SIG-M5 treated with dmso at 0.1 percent for 504 hours (cell line): ENCODE measurements at regions not wholly inside any gene's neighbourhood (a gene's known extent, or its start where the extent isn't known, plus 50 kb on each side); places are given as distances from the start of the nearest gene placed in this dataset.
"Not testable (repeated sequence)": the region's sequence is repeated elsewhere in the genome, so short reads cannot be mapped to it uniquely, and the experiment has no call there.

Experiments used
- DNase-seq: peaks from one replicate; lab custom pipeline; 2025; ENCODE audit not compliant: unreplicated experiment; lab: John Stamatoyannopoulos, UW

DNA sequence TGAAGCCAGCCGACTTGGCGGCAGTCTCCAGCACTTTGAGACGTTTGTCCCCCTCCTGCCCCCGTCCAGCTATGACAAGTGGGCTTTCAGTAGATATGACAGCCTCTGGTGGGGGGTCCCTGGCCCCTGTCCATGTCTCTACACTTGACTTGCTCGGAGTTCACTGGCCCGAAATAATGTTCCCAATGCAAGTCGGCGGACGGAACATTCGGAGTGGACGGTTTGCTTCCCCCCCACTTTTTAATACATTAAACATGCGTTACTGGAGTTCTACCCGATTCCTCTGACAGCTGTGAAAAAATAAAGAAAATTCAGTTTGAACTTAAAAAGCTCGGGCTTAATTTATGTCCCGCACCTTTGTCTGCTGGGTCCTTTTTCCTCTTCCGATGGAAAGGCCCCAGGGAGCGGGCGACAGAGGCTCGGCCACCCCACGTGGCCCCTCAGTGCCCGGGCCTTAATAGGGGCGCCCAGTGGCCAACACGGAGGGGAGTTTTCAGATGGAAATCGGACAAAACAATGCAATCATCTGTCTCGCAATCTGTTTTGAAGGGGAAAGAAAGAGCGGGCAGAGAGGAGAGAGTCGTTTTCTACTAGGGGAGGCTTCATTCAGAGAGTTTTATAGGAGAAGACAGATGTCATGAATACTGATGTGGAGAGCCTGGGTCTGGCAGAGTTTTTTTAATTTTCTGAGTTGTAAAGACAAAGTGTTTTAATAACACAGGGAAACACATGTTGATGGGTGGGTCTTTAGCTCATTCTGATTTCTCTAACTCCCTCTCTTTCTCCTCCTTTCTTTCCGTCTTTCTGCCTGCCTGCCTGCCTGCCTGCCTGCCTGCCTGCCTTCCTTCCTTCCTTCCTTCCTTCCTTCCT is 50.2 kb downstream of the SMIM38 start:
- DNase-seq, result no peak

- DNase-seq, result not testable (repeated sequence)
These were observed 50.9 kb downstream of the SMIM38 start for GRCh38 chr11:69206613-69206965.

DNA sequence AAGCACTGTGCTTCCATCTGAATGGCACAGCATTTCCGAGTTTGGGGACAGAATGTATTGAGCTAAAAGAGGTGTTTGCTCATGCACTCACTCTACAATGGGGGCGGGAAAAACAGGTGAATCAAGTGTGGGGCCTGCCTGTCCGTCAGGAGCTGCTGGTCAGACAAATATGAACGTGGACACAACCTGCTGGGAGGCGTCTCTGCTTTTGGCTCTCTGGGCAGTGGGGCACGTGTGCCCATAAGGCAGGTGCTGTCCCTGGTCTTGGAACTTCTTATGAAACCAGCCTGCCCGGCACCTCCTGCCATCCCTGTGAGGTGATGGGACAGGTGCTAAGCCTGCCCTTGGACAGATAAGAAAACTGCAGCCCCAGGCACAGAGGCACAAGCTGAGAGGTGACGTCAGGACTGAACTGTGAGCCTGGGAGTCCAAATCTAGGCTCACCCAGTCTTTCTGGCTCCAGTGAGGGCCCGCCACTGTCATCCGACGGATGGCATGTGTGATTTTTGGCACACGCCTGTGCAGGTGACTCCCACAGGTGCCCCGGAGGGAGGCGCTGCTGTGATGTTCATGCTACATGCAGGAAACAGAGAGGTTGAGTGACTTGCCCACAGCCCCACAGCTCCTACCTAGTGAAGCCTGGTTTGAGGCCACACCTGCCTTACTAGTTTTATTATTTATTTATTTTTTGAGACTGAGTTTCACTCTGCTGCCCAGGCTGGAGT is 51.6 kb downstream of the SMIM38 start:
- no peak for DNase-seq

DNA sequence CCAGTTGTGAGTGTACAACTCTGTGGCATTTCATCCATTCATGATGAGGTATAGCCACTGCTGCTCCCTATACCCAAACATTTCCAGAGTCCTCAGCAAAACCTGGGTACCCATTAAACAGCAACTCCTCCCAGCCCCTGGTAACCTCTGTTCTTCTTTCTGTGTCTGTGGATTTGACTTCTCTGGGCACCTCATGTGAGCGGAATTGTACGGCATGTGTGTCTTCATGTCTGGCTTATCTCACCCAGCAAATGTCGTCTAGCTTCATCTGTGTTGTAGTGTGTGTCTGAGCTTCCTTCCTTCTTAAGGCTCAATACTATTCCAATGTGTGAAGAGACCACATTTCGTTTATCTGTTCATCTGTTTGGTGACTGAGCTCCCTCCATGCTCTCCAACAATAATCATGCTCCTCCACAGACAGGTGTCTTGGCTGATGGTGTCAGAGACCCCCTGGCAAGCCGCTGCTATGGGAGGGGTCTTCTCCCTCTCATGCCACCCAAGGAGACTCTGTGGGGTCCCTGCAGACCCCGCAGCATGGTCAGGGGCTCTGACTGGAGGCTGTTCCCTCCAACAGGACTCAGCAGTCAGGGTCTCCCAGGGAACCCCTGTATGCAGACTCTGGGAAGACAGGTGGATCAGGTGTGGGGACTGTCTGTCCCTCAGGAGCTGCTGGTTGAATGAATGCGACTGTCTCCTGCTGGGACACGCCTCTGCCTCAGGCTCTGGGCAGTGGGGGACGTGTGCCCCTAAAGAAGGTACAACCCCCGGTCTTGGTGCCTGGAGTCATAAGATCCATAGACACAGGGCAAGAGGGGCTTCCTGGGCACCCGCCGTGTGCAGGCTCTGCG is 52.7 kb downstream of the SMIM38 start:
- DNase-seq, result no peak

DNA sequence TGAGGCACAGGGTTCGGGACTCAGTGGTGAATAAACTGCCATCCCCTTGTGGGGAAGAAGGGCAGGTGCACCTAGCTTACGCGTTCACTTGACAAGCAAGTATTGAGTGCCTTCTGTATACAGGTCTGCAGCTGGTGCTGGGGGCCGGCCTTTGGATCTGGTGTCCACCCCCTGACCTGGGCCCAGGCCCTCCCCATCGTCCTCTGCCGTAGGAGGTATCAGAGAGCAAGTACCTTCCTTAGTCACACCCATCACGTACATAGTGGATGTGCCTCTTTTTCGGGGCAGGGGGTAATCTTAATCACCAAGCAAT is 53.3 kb downstream of the SMIM38 start:
- no peak for DNase-seq

- DNase-seq, result no peak
These were observed 53.9 kb downstream of the SMIM38 start for GRCh38 chr11:69209421-69210309.

DNA sequence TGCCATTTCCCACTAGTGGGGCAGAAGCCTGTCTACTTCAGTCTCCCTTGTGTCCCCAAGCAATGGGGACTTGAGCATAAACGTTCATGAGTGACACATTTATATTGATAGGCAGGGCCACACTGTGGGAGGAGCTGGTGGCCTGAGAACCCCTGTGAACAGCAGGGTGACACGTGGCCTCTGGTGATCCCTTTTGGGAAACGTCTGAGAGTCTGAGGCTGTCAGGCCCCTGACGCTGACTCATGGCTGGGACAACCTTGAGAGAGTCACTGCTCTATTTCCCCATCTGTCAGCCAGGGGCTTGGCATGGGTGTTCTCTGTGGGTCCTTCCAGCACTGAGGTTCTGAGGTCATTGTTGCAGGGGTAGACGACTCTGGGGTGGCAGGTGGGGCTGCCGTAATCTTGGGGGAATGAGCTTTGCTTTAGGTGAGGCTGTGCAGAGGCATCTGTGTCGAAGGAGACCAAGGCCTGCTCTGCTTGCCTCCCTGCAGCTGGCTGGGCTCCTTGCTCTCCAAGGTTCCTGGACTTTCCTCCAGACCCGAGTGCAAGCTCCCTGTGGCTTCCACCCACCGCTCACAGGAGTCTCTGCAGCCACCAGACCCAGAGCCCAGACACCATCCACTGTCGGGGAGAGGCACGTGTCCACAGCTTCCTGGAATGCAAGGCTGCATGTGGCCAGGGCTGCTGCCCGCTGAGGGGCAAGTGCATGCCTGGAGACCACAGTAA is 54.7 kb downstream of the SMIM38 start:
- DNase-seq, result peak; percentile 51

- no peak for DNase-seq
These were observed 55.8 kb downstream of the SMIM38 start for GRCh38 chr11:69211540-69211919.

DNA sequence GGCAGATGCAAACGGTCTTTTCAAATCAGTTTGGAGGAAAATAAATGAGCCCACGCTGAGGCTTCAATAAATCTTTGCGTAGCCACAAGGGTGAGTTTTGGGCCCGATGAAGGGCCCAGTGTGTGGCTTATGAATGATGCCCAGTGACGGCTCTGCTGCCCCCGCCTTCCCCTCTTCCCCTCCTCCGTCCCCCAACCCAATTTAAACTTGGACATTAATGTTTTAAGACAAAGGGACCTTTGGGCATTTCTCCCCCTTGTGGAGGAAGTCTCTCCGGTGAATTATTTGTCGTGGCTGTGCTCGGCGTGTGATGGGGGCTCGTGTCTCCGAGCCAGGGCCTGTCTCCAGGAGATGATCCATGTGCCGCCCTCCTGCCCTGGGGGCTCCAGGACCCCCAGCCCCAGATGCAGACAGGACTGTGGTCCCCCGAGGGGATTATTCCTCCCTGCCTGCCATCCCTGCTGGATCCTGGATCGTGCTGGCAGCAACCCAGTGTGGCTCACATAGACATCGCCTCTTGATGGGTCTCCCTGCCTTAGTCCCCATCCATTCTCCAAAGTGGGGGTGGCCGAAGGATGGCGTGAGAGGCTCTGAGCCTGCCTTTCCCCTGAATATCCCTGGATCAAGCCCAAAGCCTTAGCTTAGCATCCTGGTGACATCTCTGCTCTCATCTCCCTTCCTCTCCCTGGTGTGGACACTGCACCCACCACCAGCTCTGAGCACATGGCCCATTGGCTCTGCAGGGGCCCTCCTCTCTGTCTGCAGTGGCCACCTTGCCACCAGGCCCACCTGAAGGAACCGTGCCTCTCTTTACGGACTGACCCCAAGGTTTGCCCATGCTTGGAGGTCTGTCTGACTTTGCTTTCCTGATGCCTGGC is 56.4 kb downstream of the SMIM38 start:
- no peak for DNase-seq

- DNase-seq, result no peak
These were observed 57.0 kb downstream of the SMIM38 start for GRCh38 chr11:69212798-69213110.

- no peak for DNase-seq
These were observed 57.6 kb downstream of the SMIM38 start for GRCh38 chr11:69213316-69213715.

- no peak for DNase-seq
These were observed 58.2 kb downstream of the SMIM38 start for GRCh38 chr11:69213964-69214363.

GRCh38 chr11:69215216-69215615 is 59.5 kb downstream of the SMIM38 start:
- DNase-seq, result no peak

DNA sequence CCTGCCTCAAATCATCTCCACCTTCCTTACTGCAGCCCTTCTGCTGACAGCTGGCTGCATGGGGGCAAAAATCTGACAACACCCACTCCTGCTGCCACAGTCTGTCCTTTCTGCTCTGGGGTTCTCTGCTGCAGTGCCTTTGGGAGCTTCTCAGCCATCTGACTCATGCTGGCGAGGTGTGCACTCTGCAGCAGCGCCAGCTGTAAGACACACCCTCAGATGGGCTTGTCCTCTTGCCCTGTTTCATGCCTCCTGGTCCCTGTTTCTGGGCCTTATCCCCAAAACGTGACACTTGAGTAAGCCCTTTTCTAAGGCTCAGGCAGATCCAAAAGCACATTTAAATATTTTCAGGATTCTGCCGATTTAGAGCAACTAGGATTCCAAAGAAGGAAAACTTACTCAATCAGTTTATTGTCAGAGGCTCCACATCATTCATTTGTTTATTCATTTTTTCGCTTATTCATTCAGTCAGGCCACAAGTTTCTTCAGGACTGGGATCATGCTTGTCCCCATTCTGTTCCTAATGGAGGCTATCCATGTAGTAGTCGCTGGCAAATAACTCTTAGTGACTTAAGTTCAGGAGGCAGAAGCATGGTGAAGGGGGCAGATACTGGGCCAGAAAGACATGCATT is 60.2 kb downstream of the SMIM38 start:
- no peak for DNase-seq

DNA sequence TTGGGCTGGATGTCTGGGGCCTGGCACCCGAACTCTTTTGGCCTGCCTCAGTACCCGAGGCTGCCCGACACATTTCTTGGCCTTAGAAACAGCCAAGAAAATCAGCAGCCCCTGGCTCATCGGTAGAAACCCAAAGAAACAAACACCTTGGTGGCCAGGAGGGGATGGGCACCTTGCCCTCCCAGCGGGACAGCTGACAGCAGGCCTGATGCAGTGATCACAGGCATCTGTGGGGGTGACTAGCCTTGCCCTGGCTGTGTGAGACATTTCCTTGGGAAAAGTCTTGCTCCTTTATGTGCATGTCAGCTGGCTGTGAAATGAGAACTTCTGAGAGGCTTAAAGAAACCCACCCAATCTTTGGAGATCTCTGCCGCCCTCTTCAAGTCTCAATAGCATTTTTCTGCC is 60.9 kb downstream of the SMIM38 start:
- no peak for DNase-seq

GRCh38 chr11:69217276-69218105 is 61.8 kb downstream of the SMIM38 start:
- DNase-seq, result no peak

DNA sequence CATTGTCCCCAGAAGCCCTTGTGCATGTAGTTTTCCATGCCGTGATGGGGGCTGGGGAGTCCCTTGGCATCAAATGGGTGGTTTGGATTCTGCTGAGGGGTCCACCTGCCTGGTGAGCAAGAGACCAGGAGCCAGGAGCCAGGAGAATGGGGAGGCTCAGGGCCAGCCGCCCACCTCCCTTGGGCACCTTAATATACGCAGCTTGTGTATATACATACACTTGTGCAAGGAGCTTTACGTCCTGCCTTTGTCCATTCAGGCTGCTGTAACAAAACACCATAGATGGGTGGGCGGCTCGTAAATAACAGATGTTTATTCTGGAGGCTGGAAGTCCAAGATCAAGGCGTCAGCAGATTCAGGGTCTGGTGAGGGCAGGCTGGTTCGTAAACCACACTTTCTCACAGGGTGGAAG is 62.5 kb downstream of the SMIM38 start:
- no peak for DNase-seq
